Ishikawa (cell line): ENCODE measurements at regions not wholly inside any gene's neighbourhood (a gene's known extent, or its start where the extent isn't known, plus 50 kb on each side); places are given as distances from the start of the nearest gene placed in this dataset.

ENCODE experiments used
- CEBPB ChIP-seq: IDR thresholded peaks from 2 replicates; pipeline ENCODE4 v1.6.1; 2012
- CREB1 ChIP-seq: IDR thresholded peaks from 2 replicates; pipeline ENCODE4 v1.6.1; 2012; ENCODE audit warnings: low read depth
- EGR1 ChIP-seq: IDR thresholded peaks from 2 replicates; pipeline ENCODE4 v1.6.1; 2012
- EP300 ChIP-seq: IDR thresholded peaks from 2 replicates; pipeline ENCODE4 v1.6.1; 2012; ENCODE audit warnings: borderline replicate concordance
- FOXM1 ChIP-seq: IDR thresholded peaks from 2 replicates; pipeline ENCODE4 v1.6.1; 2012; ENCODE audit warnings: low read depth, borderline replicate concordance
- NFIC ChIP-seq: IDR thresholded peaks from 2 replicates; pipeline ENCODE4 v1.6.1; 2012
- RAD21 ChIP-seq: IDR thresholded peaks from 2 replicates; pipeline ENCODE4 v1.6.1; 2012; ENCODE audit warnings: low read depth
- TAF1 ChIP-seq: IDR thresholded peaks from 2 replicates; pipeline ENCODE4 v1.6.1; 2012; ENCODE audit warnings: low read depth, mild to moderate bottlenecking
- TCF12 ChIP-seq: IDR thresholded peaks from 2 replicates; pipeline ENCODE4 v1.6.1; 2012; ENCODE audit warnings: low read depth
- TEAD4 ChIP-seq: IDR thresholded peaks from 2 replicates; pipeline ENCODE4 v1.6.1; 2012
- YY1 ChIP-seq: IDR thresholded peaks from 2 replicates; pipeline ENCODE4 v1.6.1; 2012; ENCODE audit warnings: low read depth
- ZBTB7A ChIP-seq: IDR thresholded peaks from 2 replicates; pipeline ENCODE4 v1.6.1; 2012; ENCODE audit warnings: low read depth
- TF ChIP-seq, protein P1 (sequence below): IDR thresholded peaks from 2 replicates; pipeline ENCODE4 v1.6.1; 2012
- TF ChIP-seq, protein P2 (sequence below): IDR thresholded peaks from 2 replicates; pipeline ENCODE4 v1.6.1; 2012; ENCODE audit warnings: low read depth, mild to moderate bottlenecking
- TF ChIP-seq, protein P3 (sequence below): IDR thresholded peaks from 2 replicates; pipeline ENCODE4 v1.6.1; 2012

DNA sequence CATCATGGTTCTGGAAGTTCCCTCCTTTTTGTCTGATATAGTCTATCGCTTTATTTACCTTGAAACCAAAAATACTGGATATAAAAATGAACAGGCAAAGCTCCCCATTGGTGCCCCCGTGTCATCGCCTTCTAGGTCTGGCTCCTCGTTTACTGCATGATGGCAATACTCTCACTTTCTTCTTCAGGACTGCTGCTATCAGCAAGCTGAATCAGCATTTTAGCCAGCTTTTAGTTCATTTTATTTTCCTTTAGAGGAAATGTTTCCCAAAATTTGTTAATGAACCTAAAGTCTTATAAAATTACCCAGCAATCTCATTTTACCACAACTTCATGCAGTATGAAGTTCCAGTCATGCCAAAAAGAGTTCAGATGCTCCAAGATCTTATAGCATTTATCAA lies 80.5 kb downstream of the ZIC3 start:
- TF ChIP-seq CREB1 (no peak), NFIC (no peak), ZBTB7A (no peak), EP300 (no peak), RAD21 (no peak), EGR1 (no peak), CEBPB (no peak), YY1 (no peak), TCF12 (no peak), TAF1 (no peak), FOXM1 (no peak), TEAD4 (no peak)
- TF ChIP-seq, protein P1, sequence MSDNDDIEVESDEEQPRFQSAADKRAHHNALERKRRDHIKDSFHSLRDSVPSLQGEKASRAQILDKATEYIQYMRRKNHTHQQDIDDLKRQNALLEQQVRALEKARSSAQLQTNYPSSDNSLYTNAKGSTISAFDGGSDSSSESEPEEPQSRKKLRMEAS: no peak
- TF ChIP-seq, protein P2, sequence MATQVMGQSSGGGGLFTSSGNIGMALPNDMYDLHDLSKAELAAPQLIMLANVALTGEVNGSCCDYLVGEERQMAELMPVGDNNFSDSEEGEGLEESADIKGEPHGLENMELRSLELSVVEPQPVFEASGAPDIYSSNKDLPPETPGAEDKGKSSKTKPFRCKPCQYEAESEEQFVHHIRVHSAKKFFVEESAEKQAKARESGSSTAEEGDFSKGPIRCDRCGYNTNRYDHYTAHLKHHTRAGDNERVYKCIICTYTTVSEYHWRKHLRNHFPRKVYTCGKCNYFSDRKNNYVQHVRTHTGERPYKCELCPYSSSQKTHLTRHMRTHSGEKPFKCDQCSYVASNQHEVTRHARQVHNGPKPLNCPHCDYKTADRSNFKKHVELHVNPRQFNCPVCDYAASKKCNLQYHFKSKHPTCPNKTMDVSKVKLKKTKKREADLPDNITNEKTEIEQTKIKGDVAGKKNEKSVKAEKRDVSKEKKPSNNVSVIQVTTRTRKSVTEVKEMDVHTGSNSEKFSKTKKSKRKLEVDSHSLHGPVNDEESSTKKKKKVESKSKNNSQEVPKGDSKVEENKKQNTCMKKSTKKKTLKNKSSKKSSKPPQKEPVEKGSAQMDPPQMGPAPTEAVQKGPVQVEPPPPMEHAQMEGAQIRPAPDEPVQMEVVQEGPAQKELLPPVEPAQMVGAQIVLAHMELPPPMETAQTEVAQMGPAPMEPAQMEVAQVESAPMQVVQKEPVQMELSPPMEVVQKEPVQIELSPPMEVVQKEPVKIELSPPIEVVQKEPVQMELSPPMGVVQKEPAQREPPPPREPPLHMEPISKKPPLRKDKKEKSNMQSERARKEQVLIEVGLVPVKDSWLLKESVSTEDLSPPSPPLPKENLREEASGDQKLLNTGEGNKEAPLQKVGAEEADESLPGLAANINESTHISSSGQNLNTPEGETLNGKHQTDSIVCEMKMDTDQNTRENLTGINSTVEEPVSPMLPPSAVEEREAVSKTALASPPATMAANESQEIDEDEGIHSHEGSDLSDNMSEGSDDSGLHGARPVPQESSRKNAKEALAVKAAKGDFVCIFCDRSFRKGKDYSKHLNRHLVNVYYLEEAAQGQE: no peak
- TF ChIP-seq, protein P3, sequence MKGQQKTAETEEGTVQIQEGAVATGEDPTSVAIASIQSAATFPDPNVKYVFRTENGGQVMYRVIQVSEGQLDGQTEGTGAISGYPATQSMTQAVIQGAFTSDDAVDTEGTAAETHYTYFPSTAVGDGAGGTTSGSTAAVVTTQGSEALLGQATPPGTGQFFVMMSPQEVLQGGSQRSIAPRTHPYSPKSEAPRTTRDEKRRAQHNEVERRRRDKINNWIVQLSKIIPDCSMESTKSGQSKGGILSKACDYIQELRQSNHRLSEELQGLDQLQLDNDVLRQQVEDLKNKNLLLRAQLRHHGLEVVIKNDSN: no peak

DNA sequence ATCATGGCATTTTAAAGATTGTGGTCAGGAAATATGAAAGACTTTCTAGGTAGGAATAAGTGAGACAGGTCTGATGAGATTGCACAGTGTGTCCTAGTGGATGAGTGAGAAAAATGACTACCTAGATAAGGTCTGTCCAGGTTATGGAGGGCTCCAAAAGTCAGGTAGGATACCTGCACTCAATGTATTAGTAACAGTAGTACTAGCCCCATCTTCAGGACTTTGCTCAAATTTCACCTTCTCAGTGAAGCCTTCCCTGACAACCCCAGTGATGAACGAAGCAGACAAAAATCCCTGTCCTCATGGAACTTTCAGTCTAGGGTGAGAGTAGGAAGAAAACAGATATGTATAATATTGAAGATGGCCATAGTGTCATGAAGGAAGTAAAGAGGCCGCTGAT lies 85.7 kb downstream of the ZIC3 start:
- no peak for TF ChIP-seq TCF12
- no peak for TF ChIP-seq TAF1
- no peak for TF ChIP-seq EGR1

DNA sequence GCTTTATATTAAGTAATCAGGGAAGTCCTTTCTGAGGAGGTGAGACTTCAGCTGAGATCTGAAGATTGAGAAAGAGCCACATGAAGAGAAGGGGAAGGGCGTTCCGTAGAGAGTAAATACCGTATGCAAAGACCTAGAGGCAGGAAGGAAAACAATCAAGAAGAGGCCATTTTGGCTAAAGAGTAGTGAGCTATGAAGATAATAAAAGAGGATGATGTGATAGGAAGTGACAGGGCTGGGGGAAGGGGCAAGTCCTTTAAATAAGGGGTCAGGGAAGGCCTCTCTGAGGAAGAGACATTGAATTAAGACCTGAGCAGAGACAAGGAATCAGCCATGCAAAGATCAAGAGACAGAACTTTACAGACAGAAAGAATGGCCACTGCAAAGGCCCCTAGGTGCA lies 86.2 kb downstream of the ZIC3 start:
- TF ChIP-seq, protein P1: no peak
- TF ChIP-seq NFIC (no peak), YY1 (no peak), RAD21 (no peak)

DNA sequence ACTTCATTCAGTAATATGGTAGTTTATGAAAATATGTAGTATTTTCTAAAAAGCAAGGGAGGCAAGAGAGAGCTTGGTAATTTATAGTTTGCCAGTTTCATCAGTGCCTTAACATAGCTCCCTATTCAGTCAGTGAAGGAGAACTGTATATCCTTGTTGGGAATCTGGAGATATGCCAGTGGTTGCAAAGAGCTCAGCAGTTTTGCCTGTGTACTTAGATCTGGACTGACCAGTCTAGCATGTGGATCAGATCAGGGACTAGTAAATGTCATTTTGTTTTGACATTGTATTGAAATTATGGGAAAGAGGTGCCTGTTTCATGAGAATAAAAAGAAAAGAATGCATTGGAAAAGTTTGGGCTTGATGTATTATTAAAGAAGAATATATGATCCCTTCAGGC lies 88.6 kb downstream of the ZIC3 start:
- TF ChIP-seq ZBTB7A (no peak), FOXM1 (no peak), TCF12 (no peak), RAD21 (no peak), EP300 (no peak), YY1 (no peak)
- TF ChIP-seq, protein P3: no peak

DNA sequence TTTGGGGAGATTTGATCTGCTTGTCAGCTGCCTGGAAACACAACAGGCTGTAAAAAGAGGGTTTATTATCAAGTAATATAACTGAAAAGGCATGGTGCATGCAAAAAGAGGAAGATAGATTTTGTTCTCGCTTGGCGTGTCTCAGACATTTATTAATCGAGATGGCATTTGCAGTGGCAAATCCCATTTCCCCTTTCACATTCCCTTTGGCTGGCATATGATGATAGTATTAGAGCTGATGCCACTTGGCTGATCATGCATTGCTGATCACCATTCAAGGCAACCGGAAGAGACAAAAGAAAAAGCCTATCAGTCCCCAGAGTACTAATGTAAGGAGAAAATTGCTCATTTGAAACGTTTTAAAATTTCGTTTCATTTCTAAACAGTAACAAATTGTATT lies 101.8 kb downstream of the ZIC3 start:
- TF ChIP-seq EP300: no peak
- TF ChIP-seq, protein P1: no peak
- TF ChIP-seq, protein P3: no peak
- TF ChIP-seq YY1: no peak
- TF ChIP-seq RAD21: no peak
- TF ChIP-seq NFIC: no peak
- TF ChIP-seq TCF12: no peak
- no peak for TF ChIP-seq FOXM1
- no peak for TF ChIP-seq TAF1
- no peak for TF ChIP-seq TEAD4
- no peak for TF ChIP-seq EGR1
- no peak for TF ChIP-seq ZBTB7A

DNA sequence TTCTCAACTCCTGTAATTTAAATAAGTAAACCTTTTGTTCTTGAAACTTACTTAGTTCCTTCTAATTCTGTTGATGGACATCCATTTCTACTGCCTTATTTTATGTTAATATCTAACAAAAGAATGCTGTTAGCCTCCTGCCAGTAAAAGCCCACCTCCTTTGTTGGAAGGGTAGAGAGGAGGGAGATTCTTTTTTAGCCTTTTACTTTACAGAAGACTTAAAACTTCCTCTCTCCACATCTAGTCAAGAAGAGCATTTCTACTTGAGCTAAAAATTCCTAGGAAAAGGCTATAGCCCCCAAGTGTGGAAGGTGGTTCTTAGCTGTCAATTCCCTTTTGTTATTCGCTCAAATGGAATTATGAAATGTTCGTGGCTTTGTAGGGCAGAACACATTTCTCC lies 118.7 kb downstream of the ZIC3 start:
- TF ChIP-seq TCF12: no peak
- no peak for TF ChIP-seq EGR1
- no peak for TF ChIP-seq CREB1
- TF ChIP-seq EP300: no peak

DNA sequence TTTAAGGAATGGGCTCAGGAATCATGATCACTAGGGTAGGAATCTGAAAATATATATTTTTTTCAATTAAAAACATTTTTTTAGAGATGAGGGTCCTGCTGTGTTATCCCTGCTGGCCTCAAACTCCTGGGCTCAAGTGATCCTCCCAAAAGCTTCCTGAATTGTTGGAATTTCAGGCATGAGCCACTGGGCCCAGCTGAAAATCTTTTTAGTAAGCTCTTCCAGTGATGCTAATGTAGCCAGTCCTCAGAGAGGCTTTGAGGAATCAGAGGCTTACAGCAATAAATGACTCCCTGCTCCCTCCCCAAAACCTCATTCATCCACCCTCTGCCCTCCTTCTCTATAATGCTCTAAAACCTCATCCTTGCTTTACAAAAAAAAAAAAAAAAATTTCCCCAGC lies 129.5 kb downstream of the ZIC3 start:
- TF ChIP-seq EP300 (no peak), TCF12 (no peak), RAD21 (no peak), FOXM1 (no peak), TAF1 (no peak), ZBTB7A (no peak), TEAD4 (no peak)
- TF ChIP-seq, protein P2: no peak
- TF ChIP-seq, protein P1: no peak
